C4-2B (cell line): ENCODE measurements at regions not wholly inside any gene's neighbourhood (a gene's known extent, or its start where the extent isn't known, plus 50 kb on each side); places are given as distances from the start of the nearest gene placed in this dataset.
"Not testable (repeated sequence)": the region's sequence is repeated elsewhere in the genome, so short reads cannot be mapped to it uniquely, and the experiment has no call there.

Experiments
- H3K27ac ChIP-seq: fragments of 450-650 bp; 2 replicates; pipeline ENCODE4 v1.5.1; 2017
- ZFX ChIP-seq: fragments of 450-650 bp; IDR thresholded peaks from 2 replicates; pipeline ENCODE4 v1.6.1; 2017
- TF ChIP-seq, protein P1 (sequence below): fragments of 450-650 bp; conservative IDR thresholded peaks from 2 replicates; pipeline ENCODE4 v1.5.1; 2017; ENCODE audit warnings: mild to moderate bottlenecking

DNA sequence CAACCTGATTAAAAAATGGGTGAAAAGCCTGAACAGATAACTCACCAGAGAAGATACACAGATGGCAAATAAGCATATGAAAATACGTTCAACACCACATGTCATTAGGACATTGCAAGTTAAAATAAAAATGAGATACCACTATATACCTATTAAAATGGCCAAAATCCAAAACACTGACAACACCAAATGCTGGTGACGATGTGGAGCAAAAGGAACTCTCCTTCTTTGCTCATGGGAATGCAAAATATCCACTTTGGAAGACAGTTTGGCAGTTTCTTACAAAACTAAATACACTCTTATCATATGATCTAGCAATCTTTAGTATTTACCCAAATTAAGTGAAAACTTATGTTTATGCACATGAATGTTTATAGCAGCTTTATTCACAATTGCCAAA, 100.5 kb upstream of the ARID1B start:
- TF ChIP-seq, protein P1, sequence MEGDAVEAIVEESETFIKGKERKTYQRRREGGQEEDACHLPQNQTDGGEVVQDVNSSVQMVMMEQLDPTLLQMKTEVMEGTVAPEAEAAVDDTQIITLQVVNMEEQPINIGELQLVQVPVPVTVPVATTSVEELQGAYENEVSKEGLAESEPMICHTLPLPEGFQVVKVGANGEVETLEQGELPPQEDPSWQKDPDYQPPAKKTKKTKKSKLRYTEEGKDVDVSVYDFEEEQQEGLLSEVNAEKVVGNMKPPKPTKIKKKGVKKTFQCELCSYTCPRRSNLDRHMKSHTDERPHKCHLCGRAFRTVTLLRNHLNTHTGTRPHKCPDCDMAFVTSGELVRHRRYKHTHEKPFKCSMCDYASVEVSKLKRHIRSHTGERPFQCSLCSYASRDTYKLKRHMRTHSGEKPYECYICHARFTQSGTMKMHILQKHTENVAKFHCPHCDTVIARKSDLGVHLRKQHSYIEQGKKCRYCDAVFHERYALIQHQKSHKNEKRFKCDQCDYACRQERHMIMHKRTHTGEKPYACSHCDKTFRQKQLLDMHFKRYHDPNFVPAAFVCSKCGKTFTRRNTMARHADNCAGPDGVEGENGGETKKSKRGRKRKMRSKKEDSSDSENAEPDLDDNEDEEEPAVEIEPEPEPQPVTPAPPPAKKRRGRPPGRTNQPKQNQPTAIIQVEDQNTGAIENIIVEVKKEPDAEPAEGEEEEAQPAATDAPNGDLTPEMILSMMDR: no peak
- no peak for TF ChIP-seq ZFX

DNA sequence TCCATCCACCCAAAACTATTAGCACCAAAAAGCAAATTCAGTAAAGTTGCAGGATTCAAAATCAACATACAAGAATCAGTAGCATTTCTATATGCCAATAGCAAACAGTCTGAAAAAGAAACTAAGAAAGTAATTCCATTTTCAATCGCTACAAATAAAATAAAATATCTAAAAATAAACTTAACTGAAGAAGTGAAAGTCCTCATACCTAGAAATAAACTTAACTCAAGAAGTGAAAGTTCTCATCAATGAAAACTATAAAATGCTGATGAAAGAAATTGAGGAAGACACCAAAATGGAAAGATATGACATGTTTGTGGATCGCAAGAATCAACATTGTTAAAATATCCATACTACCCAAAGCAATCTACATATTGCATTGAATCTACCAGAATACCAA, 103.0 kb upstream of the ARID1B start:
- no peak for TF ChIP-seq ZFX
- TF ChIP-seq, protein P1: no peak
- no peak overlapping the region for H3K27ac ChIP-seq

More for the DNA sequence above, 100.5 kb upstream of the ARID1B start:
- no peak overlapping the region for H3K27ac ChIP-seq

DNA sequence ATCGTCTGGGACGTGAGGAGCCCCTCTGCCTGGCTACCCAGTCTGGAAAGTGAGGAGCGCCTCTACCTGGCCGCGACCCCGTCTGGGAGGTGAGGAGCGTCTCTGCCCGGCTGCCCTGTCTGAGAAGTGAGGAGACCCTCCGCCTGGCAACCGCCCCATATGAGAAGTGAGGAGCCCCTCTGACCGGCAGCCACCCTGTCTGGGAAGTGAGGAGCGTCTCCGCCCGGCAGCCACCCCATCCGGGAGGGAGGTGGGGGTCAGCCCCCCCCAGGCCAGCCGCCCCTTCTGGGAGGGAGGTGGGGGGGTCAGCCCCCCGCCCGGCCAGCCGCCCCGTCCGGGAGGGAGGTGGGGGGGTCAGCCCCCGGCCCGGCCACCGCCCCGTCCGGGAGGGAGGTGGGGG, 107.1 kb upstream of the ARID1B start:
- H3K27ac ChIP-seq: not testable (repeated sequence)

DNA sequence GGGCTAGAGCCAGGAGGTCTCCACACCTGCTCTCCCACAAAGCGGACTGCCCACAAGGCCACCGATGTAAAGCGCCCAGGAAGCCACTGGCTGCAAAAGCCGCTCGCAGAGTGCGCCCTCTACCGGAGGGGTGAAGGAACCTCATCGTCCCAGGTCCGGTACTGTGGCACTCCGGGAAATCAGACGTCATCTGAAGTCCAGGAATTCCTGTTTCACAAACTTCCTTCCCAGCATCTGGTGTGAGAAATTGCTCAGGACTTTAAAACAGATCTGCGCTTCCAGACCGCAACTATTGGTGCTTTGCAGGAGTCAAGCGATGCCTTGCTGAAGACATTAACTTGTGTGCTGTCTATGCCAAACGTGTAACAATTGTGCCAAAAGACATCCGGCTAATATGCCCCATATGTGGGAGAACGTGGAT, 115.1 kb upstream of the ARID1B start:
- TF ChIP-seq, protein P1: peak; percentile 92
- TF ChIP-seq ZFX: no peak
- H3K27ac ChIP-seq: no peak overlapping the region

DNA sequence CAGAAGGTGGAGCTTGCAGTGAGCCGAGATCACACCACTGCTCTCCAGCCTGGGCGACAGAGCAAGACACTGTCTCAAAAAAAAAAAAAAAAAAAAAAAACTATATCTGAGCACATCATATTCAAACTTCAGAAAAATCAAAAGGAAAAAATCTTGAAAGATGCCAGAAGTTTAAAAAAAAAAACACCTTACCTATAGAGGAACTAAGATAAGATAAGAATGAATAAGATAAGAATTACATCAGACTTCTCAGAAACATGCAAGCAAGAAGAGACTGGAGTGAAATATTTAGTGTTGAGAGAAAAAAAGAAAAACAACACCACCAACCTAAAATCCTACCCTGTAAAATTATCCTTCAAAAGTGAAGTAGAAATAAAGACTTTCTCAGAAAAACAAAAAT, 116.8 kb upstream of the ARID1B start:
- TF ChIP-seq, protein P1: no peak
- TF ChIP-seq ZFX: no peak
- no peak overlapping the region for H3K27ac ChIP-seq

DNA sequence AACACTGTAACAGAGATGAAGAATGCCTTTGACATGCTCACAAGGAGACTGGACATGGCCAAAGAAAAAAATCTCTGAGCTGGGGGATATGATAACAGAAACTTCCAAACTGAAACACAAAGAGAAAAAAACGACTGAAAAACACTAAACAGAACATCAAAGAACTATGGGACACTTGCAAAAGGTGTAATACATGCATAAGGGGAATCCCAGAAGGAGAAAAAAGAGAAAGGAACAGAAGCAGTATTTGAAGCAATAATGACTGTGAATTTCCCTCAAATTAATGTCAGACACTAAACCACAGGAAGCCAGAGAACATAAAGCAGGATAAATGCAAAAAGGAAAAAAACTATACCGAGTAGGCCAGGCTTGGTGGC, 117.4 kb upstream of the ARID1B start:
- TF ChIP-seq, protein P1: no peak
- no peak for TF ChIP-seq ZFX

DNA sequence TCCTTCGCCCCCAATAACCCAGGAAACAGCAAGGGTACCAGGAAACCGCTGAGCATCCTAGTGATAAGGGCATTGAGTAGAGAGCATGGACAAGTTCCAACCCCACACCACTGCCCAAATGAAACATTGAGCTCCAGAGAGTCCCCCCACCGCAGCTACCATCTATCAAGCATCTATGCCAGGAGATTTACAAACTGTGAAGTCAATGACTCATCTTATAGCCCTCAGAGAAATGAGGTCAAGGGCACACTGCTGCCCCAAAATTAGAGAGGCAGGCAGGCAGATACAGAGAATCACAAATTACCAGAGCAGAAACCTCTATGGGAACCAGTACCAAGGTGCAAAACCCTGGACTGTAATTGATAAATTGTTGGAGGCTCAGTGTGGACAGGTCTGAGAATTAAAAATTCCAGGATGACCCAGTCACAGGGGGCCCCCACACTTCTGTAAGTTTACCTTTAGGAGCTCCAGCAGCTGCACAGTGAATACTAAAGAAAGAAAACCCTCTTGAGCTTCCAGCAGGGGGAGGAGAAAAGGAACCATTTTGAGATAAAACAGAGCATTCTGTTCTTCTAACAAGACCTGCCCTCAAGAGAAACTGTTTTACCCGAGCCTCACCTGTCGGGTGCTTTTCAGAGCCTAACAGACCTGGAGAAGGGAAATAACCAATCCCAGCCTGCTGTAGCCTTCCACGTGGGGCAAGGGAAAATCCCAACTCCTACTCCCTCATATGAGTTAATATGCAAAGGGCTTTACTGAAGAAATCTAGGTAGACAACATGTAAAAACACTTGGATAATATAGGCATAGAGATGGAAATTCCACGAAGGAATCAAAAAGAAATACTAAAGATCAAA, 118.0 kb upstream of the ARID1B start:
- TF ChIP-seq ZFX: no peak
- TF ChIP-seq, protein P1: no peak; the same call in 1 of the 2 replicates
- no peak overlapping the region for H3K27ac ChIP-seq

More for the DNA sequence above, 117.4 kb upstream of the ARID1B start:
- H3K27ac ChIP-seq: no peak overlapping the region
